Erythroblast (primary cell): ENCODE measurements at regions not wholly inside any gene's neighbourhood (a gene's known extent, or its start where the extent isn't known, plus 50 kb on each side); places are given as distances from the start of the nearest gene placed in this dataset.

Experiments
- GATA1 ChIP-seq: IDR thresholded peaks from 2 replicates; pipeline ENCODE4 v1.6.1; 2011; ENCODE audit warnings: low read depth, mild to moderate bottlenecking, control low read depth, low read length, moderate library complexity
- POLR2A ChIP-seq: IDR thresholded peaks from 2 replicates; pipeline ENCODE4 v1.6.1; 2011; ENCODE audit warnings: mild to moderate bottlenecking, low read length

DNA sequence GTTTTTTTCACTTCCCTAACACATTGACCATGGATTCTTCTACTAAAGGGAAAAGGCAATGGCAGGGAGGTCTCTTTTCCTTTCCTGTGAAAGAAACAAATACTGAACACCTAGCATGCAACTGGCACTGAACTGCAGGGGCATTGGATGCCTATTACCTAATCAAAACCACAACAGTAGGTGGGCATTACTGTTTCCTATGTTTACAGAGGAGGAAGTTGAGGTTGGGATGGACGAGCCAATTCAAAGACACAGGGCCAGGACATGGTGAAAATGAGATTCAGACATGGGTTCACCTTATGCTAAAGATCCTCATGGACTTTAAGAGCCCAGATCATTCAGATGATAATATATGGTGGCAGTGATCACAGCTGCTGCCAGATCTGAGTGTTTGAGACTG is 407.0 kb downstream of the MIAT start:
- TF ChIP-seq POLR2A (no peak), GATA1 (no peak)
